HepG2 (cell line): ENCODE measurements at regions not wholly inside any gene's neighbourhood (a gene's known extent, or its start where the extent isn't known, plus 50 kb on each side); places are given as distances from the start of the nearest gene placed in this dataset.

ENCODE experiments used
- ATAC-seq: fragments of 200-7000 bp; cut with Tn5 transposase; 3 replicates; pipeline ENCODE4 v1.9.1; 2020; ENCODE audit warnings: mild to moderate bottlenecking, moderate library complexity
- BruUV-seq: library from RNA; stranded (reverse); fragments of 400-500 nt; replicated peaks from 2 replicates; lab custom pipeline; 2021; lab: Mats Ljungman, UMichigan
- CTCF ChIA-PET: fragments of 300-600 bp; formaldehyde crosslinking; extraction: SDS; loops from one replicate; lab custom pipeline; 2021; ENCODE audit warnings: low total read pairs, inconsistent platforms, low intra/inter-chr PET ratio; lab: Yijun Ruan, JAX
- POLR2A ChIA-PET: fragments of 350-600 bp; sonication (Branson Sonifier 250); formaldehyde crosslinking; loops from one replicate; lab custom pipeline; 2020; ENCODE audit warnings: antibody characterized with exemption, inconsistent platforms; lab: Yijun Ruan, JAX
- DNase-seq: peaks from one replicate; pipeline ENCODE4 v3.0.0-alpha.2; 2015; ENCODE audit warnings: low spot score
- FAIRE-seq: peaks from 3 replicates; lab custom pipeline; 2011; peaks lifted over from hg19 to GRCh38; lab: Jason Lieb, UNC
- H2AFZ ChIP-seq: one replicate; pipeline ENCODE4 v1.6.1; 2011; ENCODE audit warnings: low read length, inconsistent platforms
- H3K27ac ChIP-seq: fragments of 300-600 bp; 3 replicates; pipeline ENCODE4 v1.8.0; 2011; ENCODE audit warnings: mixed run types, mild to moderate bottlenecking, mixed read lengths, low read length, inconsistent platforms; ENCODE audit not compliant: insufficient read depth; ENCODE audit errors: extremely low read length
- H3K27me3 ChIP-seq, 2 experiments: fragments of 200-600 bp in 1 of 2; 2 replicates in 1 of 2; 3 replicates in 1 of 2; pipeline versions ENCODE4 v1.6.0 to v1.8.0; 2011; ENCODE audit warnings: low read length in 2 of 2, mild to moderate bottlenecking in 2 of 2, moderate library complexity in 2 of 2, inconsistent platforms in 1 of 2; ENCODE audit not compliant: insufficient read depth in 2 of 2, control insufficient read depth in 1 of 2
- H3K36me3 ChIP-seq, 2 experiments: fragments of 200-600 bp in 1 of 2; replicated peaks in 1 of 2; 2 replicates in 1 of 2; 3 replicates in 1 of 2; pipeline versions ENCODE4 v1.5.1 to v1.8.0; 2011; ENCODE audit warnings: low read length in 2 of 2, inconsistent platforms in 1 of 2; ENCODE audit not compliant: insufficient read depth in 2 of 2, control insufficient read depth in 1 of 2
- H3K4me1 ChIP-seq: 2 replicates; pipeline ENCODE4 v1.5.1; 2012; ENCODE audit warnings: low read length, inconsistent platforms; ENCODE audit not compliant: insufficient read depth
- H3K4me2 ChIP-seq: 2 replicates; pipeline ENCODE4 v1.6.0; 2011; ENCODE audit warnings: low read depth, low read length, inconsistent platforms
- H3K4me3 ChIP-seq, 3 experiments: fragments of 200-600 bp in 1 of 3; sonication (generic), shearing (Covaris generic) in 1 of 3; replicated peaks in 1 of 3; 2 replicates each; pipeline ENCODE4 v1.5.1; 2011 to 2016; ENCODE audit warnings: low read length in 3 of 3, inconsistent platforms in 2 of 3, low read depth in 2 of 3, mild to moderate bottlenecking in 2 of 3, control low read depth in 1 of 3, mixed read lengths in 1 of 3; ENCODE audit not compliant: insufficient read depth in 1 of 3
- H3K79me2 ChIP-seq: one replicate; pipeline ENCODE4 v1.6.1; 2011; ENCODE audit warnings: low read length, inconsistent platforms; ENCODE audit not compliant: insufficient read depth
- H3K9ac ChIP-seq: 2 replicates; pipeline ENCODE4 v1.6.0; 2011; ENCODE audit warnings: mild to moderate bottlenecking, low read depth, low read length, inconsistent platforms; ENCODE audit not compliant: insufficient read depth
- H3K9me3 ChIP-seq: 2 replicates; pipeline ENCODE4 v1.5.1; 2012; ENCODE audit warnings: mild to moderate bottlenecking, low read length
- H4K20me1 ChIP-seq: 2 replicates; pipeline ENCODE4 v1.6.0; 2011; ENCODE audit warnings: inconsistent platforms, mild to moderate bottlenecking, low read length, moderate library complexity; ENCODE audit not compliant: insufficient read depth
- FOXJ3 ChIP-seq: sonication (generic); formaldehyde crosslinking; IDR thresholded peaks from 2 replicates; pipeline ENCODE4 v1.4.0; 2020; ENCODE audit warnings: missing genetic modification reagents, mild to moderate bottlenecking, borderline replicate concordance
- FUBP1 ChIP-seq: sonication (generic); formaldehyde crosslinking; IDR thresholded peaks from 2 replicates; pipeline ENCODE4 v1.5.1; 2020; ENCODE audit warnings: missing genetic modification reagents, mild to moderate bottlenecking, borderline replicate concordance
- HHEX ChIP-seq: IDR thresholded peaks from 2 replicates; pipeline ENCODE4 v1.6.1; 2016; ENCODE audit warnings: control low read depth
- HOXA7 ChIP-seq: sonication (generic); formaldehyde crosslinking; IDR thresholded peaks from 2 replicates; pipeline ENCODE4 v1.8.1; 2022; ENCODE audit warnings: mild to moderate bottlenecking, missing genetic modification reagents, moderate library complexity
- IKZF4 ChIP-seq: sonication (generic); formaldehyde crosslinking; IDR thresholded peaks from 2 replicates; pipeline ENCODE4 v1.5.1; 2020; ENCODE audit warnings: borderline replicate concordance, mild to moderate bottlenecking, low read depth, missing genetic modification reagents; ENCODE audit errors: not compliant biosample characterization
- NR2C2 ChIP-seq: sonication (generic); formaldehyde crosslinking; IDR thresholded peaks from 2 replicates; pipeline ENCODE4 v1.4.0; 2020; ENCODE audit warnings: missing genetic modification reagents, mild to moderate bottlenecking, moderate library complexity, borderline replicate concordance
- PAWR ChIP-seq: sonication (generic); formaldehyde crosslinking; IDR thresholded peaks from 2 replicates; pipeline ENCODE4 v1.4.0; 2020; ENCODE audit warnings: missing genetic modification reagents, mild to moderate bottlenecking, borderline replicate concordance
- RBM22 ChIP-seq: fragments of 200-400 bp; formaldehyde crosslinking; optimal IDR thresholded peaks from 2 replicates; pipeline ENCODE3; 2017; ENCODE audit warnings: mild to moderate bottlenecking, low read length, moderate library complexity
- SNRNP70 ChIP-seq: fragments of 200-400 bp; formaldehyde crosslinking; IDR thresholded peaks from 2 replicates; pipeline ENCODE4 v1.6.1; 2017; ENCODE audit warnings: mild to moderate bottlenecking, low read depth, low read length, moderate library complexity
- TBL1XR1 ChIP-seq: fragments of 150-350 bp; IDR thresholded peaks from 2 replicates; pipeline ENCODE4 v1.6.1; 2014; ENCODE audit warnings: borderline replicate concordance, low read length; ENCODE audit not compliant: partially characterized antibody
- TGIF2 ChIP-seq: IDR thresholded peaks from 2 replicates; pipeline ENCODE4 v1.6.1; 2016; ENCODE audit warnings: control low read depth, missing compliant biosample characterization
- ZNF530 ChIP-seq: sonication (generic); formaldehyde crosslinking; IDR thresholded peaks from 2 replicates; pipeline ENCODE4 v1.5.0; 2020; ENCODE audit warnings: low read depth, mild to moderate bottlenecking, missing genetic modification reagents
- ZNF704 ChIP-seq: sonication (generic); formaldehyde crosslinking; IDR thresholded peaks from 2 replicates; pipeline ENCODE4 v1.8.1; 2023; ENCODE audit warnings: mild to moderate bottlenecking, inconsistent platforms, moderate library complexity, missing genetic modification reagents, borderline replicate concordance
- ZNF850 ChIP-seq: sonication (generic); formaldehyde crosslinking; conservative IDR thresholded peaks from 2 replicates; pipeline ENCODE4 v1.9.0; 2021; ENCODE audit warnings: mild to moderate bottlenecking, missing genetic modification reagents
- ZSCAN12 ChIP-seq: sonication (generic); formaldehyde crosslinking; IDR thresholded peaks from 2 replicates; pipeline ENCODE4 v1.9.0; 2021; ENCODE audit warnings: mild to moderate bottlenecking, missing genetic modification reagents
- WGBS: methylation state at CpG from one replicate; pipeline ENCODE4 v1.1.6; 2017; ENCODE audit warnings: low lambda C conversion rate; 5-methylcytosine and 5-hydroxymethylcytosine counted together
- in situ Hi-C: cut with HindIII; loops from 2 replicates; pipeline ENCODE4 v1.10.0; 2017; ENCODE audit warnings: low pct_unique_long_range_greater_than_20kb; ENCODE audit not compliant: extremely low pct_ligation_motif_present
- intact Hi-C: fragments of 100-400 bp; cut with micrococcal nuclease; formaldehyde crosslinking; loops from one replicate; pipeline ENCODE4 v1.10.0; 2022; ENCODE audit not compliant: unreplicated experiment
- TF ChIP-seq, protein P1 (sequence below), 2 experiments: IDR thresholded peaks; 2 replicates each; pipeline ENCODE4 v1.6.1; 2011 to 2012; ENCODE audit warnings: low read length in 2 of 2, borderline replicate concordance in 1 of 2, low read depth in 1 of 2, mild to moderate bottlenecking in 1 of 2, moderate library complexity in 1 of 2

DNA sequence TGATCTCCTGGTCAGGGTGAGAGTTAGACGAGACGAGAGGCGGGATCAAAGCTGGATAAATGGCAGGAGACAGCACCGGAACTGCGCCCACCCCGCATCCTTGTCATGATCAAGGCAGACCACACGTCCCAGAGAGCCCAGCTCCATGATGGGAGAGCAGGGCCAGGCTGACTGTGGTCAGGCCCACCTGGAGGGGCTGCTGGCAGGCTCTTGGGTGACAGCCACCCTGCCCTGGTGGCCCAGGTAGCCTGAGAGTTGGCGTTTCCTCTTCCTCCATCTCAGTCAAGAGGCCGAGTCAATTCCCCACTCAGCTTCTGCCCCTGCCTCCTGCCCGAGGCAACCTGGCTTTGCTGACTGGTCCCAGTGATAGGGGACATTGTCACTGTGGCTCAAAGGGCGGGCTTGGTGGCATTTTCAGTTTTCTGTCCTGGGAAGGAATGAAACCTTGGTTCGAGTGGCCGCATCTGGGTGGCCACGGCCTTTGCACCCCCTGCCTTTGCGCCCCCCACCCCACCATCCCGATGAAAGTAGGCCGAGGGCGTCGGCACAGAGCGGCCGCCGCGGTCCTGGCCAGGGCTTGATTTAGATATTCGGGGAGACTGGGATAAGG, 60.8 kb upstream of the PPARA start (continued):
- TF ChIP-seq ZSCAN12 (CRISPR knock-in tag) (no peak), ZNF850 (CRISPR knock-in tag) (no peak), ZNF530 (CRISPR knock-in tag) (no peak), SNRNP70 (no peak), HOXA7 (CRISPR knock-in tag) (no peak)

GRCh38 chr22:46090036-46090591, 60.2 kb upstream of the PPARA start:
- ChIA-PET POLR2A (no interaction called here), CTCF (no interaction called here)
- Histone ChIP-seq H3K27me3 (peaks cover 11 to 49% of the 10 kb centered on the region in 2 experiments; a peak in 4 of 5 replicates), H3K36me3 (no peaks in the 10 kb centered on the region), H3K4me3 (no peak overlapping the region), H3K9me3 (no peaks in the 10 kb centered on the region), H3K4me2 (no peak overlapping the region), H2AFZ (no peak overlapping the region), H3K79me2 (no peaks in the 10 kb centered on the region), H3K27ac (no peak overlapping the region), H3K4me1 (peaks cover 40% of the 10 kb centered on the region), H3K9ac (no peak overlapping the region), H4K20me1 (no peaks in the 10 kb centered on the region)
- in situ Hi-C loops (no loop called here), intact Hi-C loops (no loop called here)
- DNase-seq (no peak), ATAC-seq (no peak), FAIRE-seq (no peak)
- 42% methylated on average over 9 of the region's 22 CpGs for WGBS
- BruUV-seq, result no TSS peak
- TF ChIP-seq IKZF4 (CRISPR knock-in tag), result no peak
- no peak for TF ChIP-seq FUBP1 (CRISPR knock-in tag)
- TF ChIP-seq TGIF2 (CRISPR knock-in tag), result no peak
- TF ChIP-seq TBL1XR1, result no peak
- TF ChIP-seq PAWR, result no peak
- no peak for TF ChIP-seq NR2C2 (CRISPR knock-in tag)
- TF ChIP-seq ZNF704 (CRISPR knock-in tag), result no peak
- no peak for TF ChIP-seq RBM22
- TF ChIP-seq, protein P1, sequence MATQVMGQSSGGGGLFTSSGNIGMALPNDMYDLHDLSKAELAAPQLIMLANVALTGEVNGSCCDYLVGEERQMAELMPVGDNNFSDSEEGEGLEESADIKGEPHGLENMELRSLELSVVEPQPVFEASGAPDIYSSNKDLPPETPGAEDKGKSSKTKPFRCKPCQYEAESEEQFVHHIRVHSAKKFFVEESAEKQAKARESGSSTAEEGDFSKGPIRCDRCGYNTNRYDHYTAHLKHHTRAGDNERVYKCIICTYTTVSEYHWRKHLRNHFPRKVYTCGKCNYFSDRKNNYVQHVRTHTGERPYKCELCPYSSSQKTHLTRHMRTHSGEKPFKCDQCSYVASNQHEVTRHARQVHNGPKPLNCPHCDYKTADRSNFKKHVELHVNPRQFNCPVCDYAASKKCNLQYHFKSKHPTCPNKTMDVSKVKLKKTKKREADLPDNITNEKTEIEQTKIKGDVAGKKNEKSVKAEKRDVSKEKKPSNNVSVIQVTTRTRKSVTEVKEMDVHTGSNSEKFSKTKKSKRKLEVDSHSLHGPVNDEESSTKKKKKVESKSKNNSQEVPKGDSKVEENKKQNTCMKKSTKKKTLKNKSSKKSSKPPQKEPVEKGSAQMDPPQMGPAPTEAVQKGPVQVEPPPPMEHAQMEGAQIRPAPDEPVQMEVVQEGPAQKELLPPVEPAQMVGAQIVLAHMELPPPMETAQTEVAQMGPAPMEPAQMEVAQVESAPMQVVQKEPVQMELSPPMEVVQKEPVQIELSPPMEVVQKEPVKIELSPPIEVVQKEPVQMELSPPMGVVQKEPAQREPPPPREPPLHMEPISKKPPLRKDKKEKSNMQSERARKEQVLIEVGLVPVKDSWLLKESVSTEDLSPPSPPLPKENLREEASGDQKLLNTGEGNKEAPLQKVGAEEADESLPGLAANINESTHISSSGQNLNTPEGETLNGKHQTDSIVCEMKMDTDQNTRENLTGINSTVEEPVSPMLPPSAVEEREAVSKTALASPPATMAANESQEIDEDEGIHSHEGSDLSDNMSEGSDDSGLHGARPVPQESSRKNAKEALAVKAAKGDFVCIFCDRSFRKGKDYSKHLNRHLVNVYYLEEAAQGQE (IDR thresholded peaks at IDR 0.05; ENCODE audit: borderline replicate concordance in 1 of 2, low read depth in 1 of 2, low read length in 2 of 2), result no peak
- no peak for TF ChIP-seq FOXJ3 (CRISPR knock-in tag)
- TF ChIP-seq HHEX (CRISPR knock-in tag), result no peak
